Globus pallidus (tissue), 1 donor: ENCODE measurements at regions not wholly inside any gene's neighbourhood (a gene's known extent, or its start where the extent isn't known, plus 50 kb on each side); places are given as distances from the start of the nearest gene placed in this dataset.
A peak's percentile ranks its signal among the peaks of the same experiment; 100 is the strongest.
"Not testable (repeated sequence)": the region's sequence is repeated elsewhere in the genome, so short reads cannot be mapped to it uniquely, and the experiment has no call there.

Experiments
- DNase-seq: peaks from one replicate; pipeline ENCODE4 v3.0.0-alpha.2; 2015; ENCODE audit warnings: low spot score

GRCh38 chr5:142222225-142222865 lies 102.5 kb downstream of the SPRY4 start:
- DNase-seq: no peak

- no peak for DNase-seq
These were observed 103.5 kb downstream of the SPRY4 start for GRCh38 chr5:142221091-142221860.

GRCh38 chr5:142219146-142219545 lies 105.7 kb downstream of the SPRY4 start:
- no peak for DNase-seq

GRCh38 chr5:142216931-142217330 lies 107.9 kb downstream of the SPRY4 start:
- DNase-seq: no peak

GRCh38 chr5:142215915-142216681 lies 107.5 kb downstream of the NDFIP1 start:
- DNase-seq: peak; percentile 5

- no peak for DNase-seq
These were observed 104.5 kb downstream of the NDFIP1 start for GRCh38 chr5:142213077-142213476.

- no peak for DNase-seq
These were observed 103.3 kb downstream of the NDFIP1 start for GRCh38 chr5:142211918-142212317.

- no peak for DNase-seq
These were observed 102.4 kb downstream of the NDFIP1 start for GRCh38 chr5:142210864-142211412.

GRCh38 chr5:142210011-142210410 lies 101.4 kb downstream of the NDFIP1 start:
- DNase-seq: no peak

- no peak for DNase-seq
These were observed 100.3 kb downstream of the NDFIP1 start for GRCh38 chr5:142208777-142209312.

GRCh38 chr5:142208244-142208643 lies 99.7 kb downstream of the NDFIP1 start:
- not testable (repeated sequence) for DNase-seq

GRCh38 chr5:142206801-142207200 lies 98.2 kb downstream of the NDFIP1 start:
- no peak for DNase-seq

GRCh38 chr5:142204219-142204618 lies 95.6 kb downstream of the NDFIP1 start:
- DNase-seq: no peak
